ENCODE measurements at regions not wholly inside any gene's neighbourhood (a gene's known extent, or its start where the extent isn't known, plus 50 kb on each side); places are given as distances from the start of the nearest gene placed in this dataset.

DNA sequence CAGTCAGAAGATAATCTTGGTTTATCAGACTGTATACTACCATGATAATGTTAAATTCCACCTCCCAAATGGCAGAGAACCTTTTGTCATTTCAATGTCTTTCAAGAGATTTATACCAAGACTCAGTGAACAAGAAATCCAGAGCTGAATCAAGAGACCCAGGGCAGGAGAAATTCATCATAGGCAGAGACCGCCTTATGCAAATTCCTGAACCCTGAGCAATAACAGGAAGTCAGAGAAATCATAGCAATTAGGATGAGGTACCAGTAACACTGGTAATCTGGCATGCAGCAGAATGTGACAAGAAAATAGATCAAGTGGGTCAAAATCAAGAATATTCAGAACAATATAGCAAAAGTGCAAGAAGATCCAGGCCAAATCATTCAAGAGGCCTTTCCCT is 412.4 kb upstream of the LRATD1 start:
- no peaks in the 10 kb centered on the region for H3K27me3 ChIP-seq
- no peaks in the 10 kb centered on the region for H3K36me3 ChIP-seq
- no peaks in the 10 kb centered on the region for H3K4me1 ChIP-seq
- no peaks in the 10 kb centered on the region for H3K9me3 ChIP-seq
- TF ChIP-seq, protein P1, sequence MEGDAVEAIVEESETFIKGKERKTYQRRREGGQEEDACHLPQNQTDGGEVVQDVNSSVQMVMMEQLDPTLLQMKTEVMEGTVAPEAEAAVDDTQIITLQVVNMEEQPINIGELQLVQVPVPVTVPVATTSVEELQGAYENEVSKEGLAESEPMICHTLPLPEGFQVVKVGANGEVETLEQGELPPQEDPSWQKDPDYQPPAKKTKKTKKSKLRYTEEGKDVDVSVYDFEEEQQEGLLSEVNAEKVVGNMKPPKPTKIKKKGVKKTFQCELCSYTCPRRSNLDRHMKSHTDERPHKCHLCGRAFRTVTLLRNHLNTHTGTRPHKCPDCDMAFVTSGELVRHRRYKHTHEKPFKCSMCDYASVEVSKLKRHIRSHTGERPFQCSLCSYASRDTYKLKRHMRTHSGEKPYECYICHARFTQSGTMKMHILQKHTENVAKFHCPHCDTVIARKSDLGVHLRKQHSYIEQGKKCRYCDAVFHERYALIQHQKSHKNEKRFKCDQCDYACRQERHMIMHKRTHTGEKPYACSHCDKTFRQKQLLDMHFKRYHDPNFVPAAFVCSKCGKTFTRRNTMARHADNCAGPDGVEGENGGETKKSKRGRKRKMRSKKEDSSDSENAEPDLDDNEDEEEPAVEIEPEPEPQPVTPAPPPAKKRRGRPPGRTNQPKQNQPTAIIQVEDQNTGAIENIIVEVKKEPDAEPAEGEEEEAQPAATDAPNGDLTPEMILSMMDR (IDR thresholded peaks at IDR 0.05) = no peak
- H3K27ac ChIP-seq = no peak overlapping the region
- no peak overlapping the region for H3K4me3 ChIP-seq
- no peak for DNase-seq (ENCODE audit: low spot score)

DNA sequence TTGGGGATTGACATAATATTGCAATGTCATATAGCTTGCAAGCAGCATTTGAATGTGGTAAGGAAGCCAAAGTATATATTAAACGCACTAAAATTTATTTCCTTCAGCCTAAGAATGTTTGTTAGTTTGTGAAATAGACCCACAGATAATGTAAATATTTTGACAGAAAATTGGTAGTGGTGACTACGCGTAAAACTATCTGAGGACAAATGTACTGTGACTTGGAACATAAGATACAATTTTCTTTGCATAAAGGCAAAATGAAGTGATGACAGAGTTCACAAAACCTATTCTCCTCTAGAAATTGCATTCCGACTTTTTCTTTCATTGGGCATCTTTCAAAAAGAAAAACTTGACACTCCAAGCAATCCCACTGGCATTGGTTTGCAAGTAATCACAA is 411.1 kb upstream of the LRATD1 start:
- no peak for DNase-seq (ENCODE audit: low spot score)
- TF ChIP-seq, protein P1 (IDR thresholded peaks at IDR 0.05) = no peak

DNA sequence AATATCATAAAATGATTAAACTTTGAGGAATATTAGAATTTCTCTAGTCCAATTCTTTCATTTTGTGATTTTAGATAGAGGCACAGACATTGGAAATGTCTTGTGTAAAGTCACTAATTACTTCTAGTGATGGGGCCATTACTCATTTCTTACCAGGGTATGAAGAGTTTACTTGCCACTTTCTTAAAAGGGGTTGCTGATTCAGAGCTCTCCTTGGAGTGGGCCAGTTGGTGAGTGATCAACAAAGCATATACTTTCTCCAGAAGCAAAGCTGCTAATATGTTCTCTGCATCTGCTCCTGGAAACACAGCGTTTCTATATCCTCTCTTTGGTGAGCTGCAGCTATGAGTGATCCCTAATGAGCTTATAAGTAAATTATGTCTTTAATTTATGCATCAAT is 408.9 kb upstream of the LRATD1 start:
- Histone ChIP-seq H3K27ac (no peak overlapping the region), H3K9me3 (no peaks in the 10 kb centered on the region), H3K36me3 (no peaks in the 10 kb centered on the region), H3K4me3 (no peak overlapping the region), H3K4me1 (no peaks in the 10 kb centered on the region), H3K27me3 (no peaks in the 10 kb centered on the region)
- TF ChIP-seq, protein P1 (IDR thresholded peaks at IDR 0.05) = no peak
- no peak for DNase-seq (ENCODE audit: low spot score)

More for the DNA sequence above, 411.1 kb upstream of the LRATD1 start:
- Histone ChIP-seq H3K9me3 (no peaks in the 10 kb centered on the region), H3K36me3 (no peaks in the 10 kb centered on the region), H3K4me3 (no peak overlapping the region), H3K27me3 (no peaks in the 10 kb centered on the region), H3K27ac (no peak overlapping the region), H3K4me1 (no peaks in the 10 kb centered on the region)

DNA sequence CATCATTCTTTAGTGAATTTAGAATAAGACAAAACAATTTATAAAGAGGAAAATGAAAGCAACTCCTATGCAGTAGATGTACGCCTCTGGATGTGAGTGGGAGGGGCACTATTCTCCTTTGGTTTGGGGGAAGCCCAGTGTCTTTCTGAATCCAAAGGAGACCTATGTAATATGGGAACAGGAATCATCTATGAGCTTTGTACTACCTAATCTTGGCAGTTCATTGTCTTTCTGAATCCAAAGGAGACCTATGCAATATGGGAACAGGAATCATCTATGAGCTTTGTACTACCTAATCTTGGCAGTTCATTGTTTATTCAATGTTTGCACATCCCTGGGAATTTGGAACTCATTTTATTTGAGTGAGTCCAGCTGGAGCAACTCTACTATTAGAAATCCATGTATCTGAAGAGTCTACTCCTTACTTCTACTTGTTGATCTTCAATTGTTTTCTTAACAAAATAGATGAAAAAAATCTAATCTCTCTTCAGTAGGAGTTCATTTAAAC is 401.1 kb upstream of the LRATD1 start:
- Histone ChIP-seq H3K9me3 (no peaks in the 10 kb centered on the region), H3K36me3 (no peaks in the 10 kb centered on the region), H3K27ac (no peak overlapping the region), H3K27me3 (no peaks in the 10 kb centered on the region), H3K4me3 (no peak overlapping the region), H3K4me1 (no peaks in the 10 kb centered on the region)
- DNase-seq (ENCODE audit: low spot score) = no peak
- TF ChIP-seq, protein P1 (IDR thresholded peaks at IDR 0.05) = no peak

DNA sequence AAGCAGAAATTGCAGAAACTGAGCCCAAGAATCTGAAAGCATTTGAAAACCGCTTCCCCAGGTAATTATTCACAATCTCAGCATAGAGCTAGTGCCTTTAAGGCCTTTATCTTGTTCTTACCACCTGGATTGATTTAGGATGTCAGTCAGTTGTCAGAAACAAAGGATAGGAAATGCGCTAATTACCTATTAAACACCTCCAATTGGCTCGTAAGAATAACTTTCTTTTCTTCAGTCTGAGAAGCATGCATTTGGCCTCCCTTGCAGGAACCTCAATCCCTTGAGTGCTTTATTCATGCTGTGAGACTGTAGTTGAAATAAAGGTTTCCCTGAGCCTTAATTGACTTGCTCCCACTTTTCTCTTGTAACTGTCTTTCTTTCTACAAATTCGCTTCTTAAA is 400.3 kb upstream of the LRATD1 start:
- Histone ChIP-seq H3K4me1 (no peaks in the 10 kb centered on the region), H3K36me3 (no peaks in the 10 kb centered on the region), H3K4me3 (no peak overlapping the region), H3K9me3 (no peaks in the 10 kb centered on the region), H3K27ac (no peak overlapping the region), H3K27me3 (no peaks in the 10 kb centered on the region)
- DNase-seq (ENCODE audit: low spot score) = no peak
- TF ChIP-seq, protein P1 (IDR thresholded peaks at IDR 0.05) = no peak

DNA sequence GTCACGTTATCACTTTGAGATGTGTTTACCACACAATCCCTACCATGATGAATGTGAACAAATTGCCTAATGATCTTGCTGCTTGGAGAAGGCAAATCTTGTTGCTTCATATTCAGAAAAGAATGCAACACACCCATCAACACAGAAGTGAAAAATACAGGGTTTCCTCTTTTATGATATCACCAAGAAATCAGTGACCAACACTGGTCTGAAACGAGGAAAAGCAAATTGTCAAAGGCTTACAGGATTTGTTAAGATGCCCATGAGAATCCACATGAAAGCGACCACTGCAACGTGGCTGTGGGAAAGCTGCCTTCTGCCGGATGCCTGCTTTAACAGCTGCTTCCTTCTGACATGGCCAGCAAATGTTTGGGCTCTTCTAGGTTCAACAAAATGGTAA is 397.6 kb upstream of the LRATD1 start:
- TF ChIP-seq, protein P1 (IDR thresholded peaks at IDR 0.05) = no peak
- H3K4me1 ChIP-seq = no peaks in the 10 kb centered on the region
- H3K9me3 ChIP-seq = no peaks in the 10 kb centered on the region
- H3K36me3 ChIP-seq = no peaks in the 10 kb centered on the region
- H3K27ac ChIP-seq = no peak overlapping the region
- no peak for DNase-seq (ENCODE audit: low spot score)
- H3K4me3 ChIP-seq = no peak overlapping the region
- H3K27me3 ChIP-seq = no peaks in the 10 kb centered on the region
